HCT116 (cell line): ENCODE measurements at regions not wholly inside any gene's neighbourhood (a gene's known extent, or its start where the extent isn't known, plus 50 kb on each side); places are given as distances from the start of the nearest gene placed in this dataset.

Experiments used
- ATAC-seq: fragments of 200-7000 bp; cut with Tn5 transposase; 2 replicates; pipeline ENCODE4 v1.9.1; 2020; ENCODE audit warnings: mild to moderate bottlenecking, moderate library complexity
- BruUV-seq: library from RNA; stranded (reverse); fragments of 400-500 nt; replicated peaks from 2 replicates; lab custom pipeline; 2021; lab: Mats Ljungman, UMichigan
- CTCF ChIA-PET: fragments of 300-600 bp; sonication (Branson Sonifier 250); formaldehyde crosslinking; loops from one replicate; lab custom pipeline; 2021; ENCODE audit warnings: antibody characterized with exemption; lab: Charles Lee
- POLR2A ChIA-PET: fragments of 300-600, 350-600 bp; sonication (Branson Sonifier 250); formaldehyde crosslinking; loops from one replicate; lab custom pipeline; 2021; ENCODE audit warnings: antibody characterized with exemption; lab: Charles Lee
- RAD21 ChIA-PET, 2 experiments: fragments of 300-600 bp; sonication (Branson Sonifier 250); formaldehyde crosslinking; loops; one replicate each; lab custom pipeline; 2023; ENCODE audit warnings: low total read pairs in 2 of 2; ENCODE audit not compliant: uncharacterized antibody in 2 of 2, unreplicated experiment in 2 of 2, low non-redundant PET in 1 of 2; lab: Charles Lee
- DNase-seq: peaks from one replicate; pipeline ENCODE4 v3.0.0-alpha.2; 2010; ENCODE audit warnings: low read depth, low spot score
- H2AFZ ChIP-seq: fragments of 200-600 bp; shearing (Covaris generic), sonication (generic); 2 replicates; pipeline ENCODE4 v1.6.1; 2017; ENCODE audit warnings: low read depth, mixed run types, mixed read lengths, antibody characterized with exemption, low read length; ENCODE audit not compliant: poor library complexity, severe bottlenecking
- H3K27ac ChIP-seq: 2 replicates; pipeline ENCODE4 v1.5.1; 2012; ENCODE audit warnings: low read depth, low read length
- H3K27me3 ChIP-seq: fragments of 200-600 bp; sonication (generic); 2 replicates; pipeline ENCODE4 v1.6.1; 2016; ENCODE audit warnings: mixed run types, low read length, mixed read lengths; ENCODE audit not compliant: insufficient read depth
- H3K36me3 ChIP-seq, 2 experiments: fragments of 200-500 bp in 1 of 2; fragments of 200-600 bp in 1 of 2; sonication (Bioruptor generic) in 1 of 2; sonication (generic) in 1 of 2; 2 replicates each; pipeline versions ENCODE4 v1.5.1 to v1.6.1; 2014 to 2016; ENCODE audit warnings: low read length in 2 of 2, inconsistent platforms in 1 of 2, mixed read lengths in 1 of 2, mixed run types in 1 of 2; ENCODE audit not compliant: insufficient read depth in 2 of 2, control insufficient read depth in 1 of 2
- H3K4me1 ChIP-seq, 2 experiments: fragments of 200-600 bp in 1 of 2; sonication (generic) in 1 of 2; 2 replicates each; pipeline versions ENCODE4 v1.5.1 to v1.6.1; 2012 to 2017; ENCODE audit warnings: low read length in 2 of 2, inconsistent platforms in 1 of 2, mild to moderate bottlenecking in 1 of 2, mixed read lengths in 1 of 2, mixed run types in 1 of 2, moderate library complexity in 1 of 2; ENCODE audit not compliant: insufficient read depth in 2 of 2, control insufficient read depth in 1 of 2
- H3K4me2 ChIP-seq: fragments of 200-600 bp; sonication (generic); 2 replicates; pipeline ENCODE4 v1.6.1; 2017; ENCODE audit warnings: mixed run types, low read length, mixed read lengths
- H3K4me3 ChIP-seq, 2 experiments: fragments of 200-600 bp in 1 of 2; sonication (generic) in 1 of 2; replicated peaks in 1 of 2; 2 replicates each; pipeline ENCODE4 v1.5.1; 2011 to 2016; ENCODE audit warnings: low read length in 2 of 2, control low read depth in 1 of 2, low read depth in 1 of 2, mild to moderate bottlenecking in 1 of 2, mixed read lengths in 1 of 2, mixed run types in 1 of 2
- H3K79me2 ChIP-seq: fragments of 200-600 bp; sonication (generic); 2 replicates; pipeline ENCODE4 v1.6.1; 2017; ENCODE audit warnings: mild to moderate bottlenecking, mixed run types, low read length, moderate library complexity, mixed read lengths; ENCODE audit not compliant: insufficient read depth
- H3K9ac ChIP-seq: fragments of 200-600 bp; sonication (generic); 2 replicates; pipeline ENCODE4 v1.6.1; 2016; ENCODE audit warnings: low read length, mixed read lengths
- H3K9me2 ChIP-seq: fragments of 200-600 bp; sonication (generic), shearing (Covaris generic); 2 replicates; pipeline ENCODE4 v1.6.1; 2017; ENCODE audit warnings: mixed run types, mild to moderate bottlenecking, moderate library complexity; ENCODE audit not compliant: insufficient read depth
- H3K9me3 ChIP-seq, 2 experiments: fragments of 200-500 bp in 1 of 2; fragments of 200-600 bp in 1 of 2; sonication (Bioruptor generic) in 1 of 2; sonication (generic) in 1 of 2; 2 replicates each; pipeline ENCODE4 v1.6.1; 2014 to 2017; ENCODE audit warnings: low read length in 2 of 2, mixed read lengths in 2 of 2, inconsistent platforms in 1 of 2, low read depth in 1 of 2, mild to moderate bottlenecking in 1 of 2, mixed run types in 1 of 2, moderate library complexity in 1 of 2; ENCODE audit not compliant: control insufficient read depth in 1 of 2, insufficient read depth in 1 of 2
- H4K20me1 ChIP-seq: fragments of 200-600 bp; sonication (generic), shearing (Covaris generic); 2 replicates; pipeline ENCODE4 v1.6.1; 2017; ENCODE audit warnings: mixed run types, mild to moderate bottlenecking, moderate library complexity; ENCODE audit not compliant: insufficient read depth
- EGR1 ChIP-seq: IDR thresholded peaks from 2 replicates; pipeline ENCODE4 v1.6.1; 2012; ENCODE audit warnings: low read depth
- ELF1 ChIP-seq: IDR thresholded peaks from 2 replicates; pipeline ENCODE4 v1.6.1; 2012; ENCODE audit warnings: low read depth, borderline replicate concordance
- SIN3A ChIP-seq: IDR thresholded peaks from 2 replicates; pipeline ENCODE4 v1.6.1; 2012; ENCODE audit warnings: low read depth
- SP1 ChIP-seq: IDR thresholded peaks from 2 replicates; pipeline ENCODE4 v1.6.1; 2012; ENCODE audit warnings: low read depth
- ZFX ChIP-seq: fragments of 450-650 bp; IDR thresholded peaks from 2 replicates; pipeline ENCODE4 v1.6.1; 2017
- ZNF274 ChIP-seq: fragments of 200-500 bp; sonication (Bioruptor generic); IDR thresholded peaks from 2 replicates; pipeline ENCODE4 v1.6.1; 2014; ENCODE audit warnings: mild to moderate bottlenecking, low read depth, low read length, inconsistent platforms
- intact Hi-C: fragments of 100-400 bp; cut with micrococcal nuclease; formaldehyde crosslinking; loops from 2 replicates; pipeline ENCODE4 v1.10.0; 2022
- TF ChIP-seq, protein P1 (sequence below): IDR thresholded peaks from 2 replicates; pipeline ENCODE4 v1.6.1; 2012; ENCODE audit warnings: low read depth
- TF ChIP-seq, protein P2 (sequence below): IDR thresholded peaks from 2 replicates; pipeline ENCODE4 v1.6.1; 2012
- TF ChIP-seq, protein P3 (sequence below): IDR thresholded peaks from 2 replicates; pipeline ENCODE4 v1.6.1; 2012
- TF ChIP-seq, protein P4 (sequence below): IDR thresholded peaks from 2 replicates; pipeline ENCODE4 v1.6.1; 2011; ENCODE audit warnings: mild to moderate bottlenecking, low read length, moderate library complexity; ENCODE audit not compliant: insufficient replicate concordance; ENCODE audit errors: extremely low read depth

DNA sequence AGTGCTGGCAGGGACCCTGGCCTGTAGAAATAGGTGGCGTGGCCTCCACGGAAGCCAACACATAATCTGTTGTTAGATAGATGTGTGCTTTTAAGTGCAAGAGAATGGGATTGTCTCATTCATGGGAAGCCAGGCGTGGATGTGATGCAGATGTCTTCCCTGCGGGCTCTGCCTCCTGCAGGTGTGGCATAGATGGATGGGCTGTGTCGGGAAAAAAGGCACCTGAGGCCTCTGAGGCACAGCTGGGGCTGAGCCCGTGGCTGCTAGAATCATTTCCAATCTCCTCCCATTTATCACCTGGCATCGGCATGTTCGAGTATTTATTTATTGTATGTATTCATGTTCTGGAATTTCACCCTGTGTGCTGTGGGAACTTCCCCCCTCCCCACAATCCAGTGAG lies 353.4 kb upstream of the AJAP1 start (continued):
- TF ChIP-seq, protein P1, sequence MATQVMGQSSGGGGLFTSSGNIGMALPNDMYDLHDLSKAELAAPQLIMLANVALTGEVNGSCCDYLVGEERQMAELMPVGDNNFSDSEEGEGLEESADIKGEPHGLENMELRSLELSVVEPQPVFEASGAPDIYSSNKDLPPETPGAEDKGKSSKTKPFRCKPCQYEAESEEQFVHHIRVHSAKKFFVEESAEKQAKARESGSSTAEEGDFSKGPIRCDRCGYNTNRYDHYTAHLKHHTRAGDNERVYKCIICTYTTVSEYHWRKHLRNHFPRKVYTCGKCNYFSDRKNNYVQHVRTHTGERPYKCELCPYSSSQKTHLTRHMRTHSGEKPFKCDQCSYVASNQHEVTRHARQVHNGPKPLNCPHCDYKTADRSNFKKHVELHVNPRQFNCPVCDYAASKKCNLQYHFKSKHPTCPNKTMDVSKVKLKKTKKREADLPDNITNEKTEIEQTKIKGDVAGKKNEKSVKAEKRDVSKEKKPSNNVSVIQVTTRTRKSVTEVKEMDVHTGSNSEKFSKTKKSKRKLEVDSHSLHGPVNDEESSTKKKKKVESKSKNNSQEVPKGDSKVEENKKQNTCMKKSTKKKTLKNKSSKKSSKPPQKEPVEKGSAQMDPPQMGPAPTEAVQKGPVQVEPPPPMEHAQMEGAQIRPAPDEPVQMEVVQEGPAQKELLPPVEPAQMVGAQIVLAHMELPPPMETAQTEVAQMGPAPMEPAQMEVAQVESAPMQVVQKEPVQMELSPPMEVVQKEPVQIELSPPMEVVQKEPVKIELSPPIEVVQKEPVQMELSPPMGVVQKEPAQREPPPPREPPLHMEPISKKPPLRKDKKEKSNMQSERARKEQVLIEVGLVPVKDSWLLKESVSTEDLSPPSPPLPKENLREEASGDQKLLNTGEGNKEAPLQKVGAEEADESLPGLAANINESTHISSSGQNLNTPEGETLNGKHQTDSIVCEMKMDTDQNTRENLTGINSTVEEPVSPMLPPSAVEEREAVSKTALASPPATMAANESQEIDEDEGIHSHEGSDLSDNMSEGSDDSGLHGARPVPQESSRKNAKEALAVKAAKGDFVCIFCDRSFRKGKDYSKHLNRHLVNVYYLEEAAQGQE = no peak
- TF ChIP-seq ELF1 (no peak), SP1 (no peak), ZNF274 (no peak)
- TF ChIP-seq, protein P2, sequence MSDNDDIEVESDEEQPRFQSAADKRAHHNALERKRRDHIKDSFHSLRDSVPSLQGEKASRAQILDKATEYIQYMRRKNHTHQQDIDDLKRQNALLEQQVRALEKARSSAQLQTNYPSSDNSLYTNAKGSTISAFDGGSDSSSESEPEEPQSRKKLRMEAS = no peak
- TF ChIP-seq, protein P3, sequence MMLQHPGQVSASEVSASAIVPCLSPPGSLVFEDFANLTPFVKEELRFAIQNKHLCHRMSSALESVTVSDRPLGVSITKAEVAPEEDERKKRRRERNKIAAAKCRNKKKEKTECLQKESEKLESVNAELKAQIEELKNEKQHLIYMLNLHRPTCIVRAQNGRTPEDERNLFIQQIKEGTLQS = no peak
- TF ChIP-seq, protein P4, sequence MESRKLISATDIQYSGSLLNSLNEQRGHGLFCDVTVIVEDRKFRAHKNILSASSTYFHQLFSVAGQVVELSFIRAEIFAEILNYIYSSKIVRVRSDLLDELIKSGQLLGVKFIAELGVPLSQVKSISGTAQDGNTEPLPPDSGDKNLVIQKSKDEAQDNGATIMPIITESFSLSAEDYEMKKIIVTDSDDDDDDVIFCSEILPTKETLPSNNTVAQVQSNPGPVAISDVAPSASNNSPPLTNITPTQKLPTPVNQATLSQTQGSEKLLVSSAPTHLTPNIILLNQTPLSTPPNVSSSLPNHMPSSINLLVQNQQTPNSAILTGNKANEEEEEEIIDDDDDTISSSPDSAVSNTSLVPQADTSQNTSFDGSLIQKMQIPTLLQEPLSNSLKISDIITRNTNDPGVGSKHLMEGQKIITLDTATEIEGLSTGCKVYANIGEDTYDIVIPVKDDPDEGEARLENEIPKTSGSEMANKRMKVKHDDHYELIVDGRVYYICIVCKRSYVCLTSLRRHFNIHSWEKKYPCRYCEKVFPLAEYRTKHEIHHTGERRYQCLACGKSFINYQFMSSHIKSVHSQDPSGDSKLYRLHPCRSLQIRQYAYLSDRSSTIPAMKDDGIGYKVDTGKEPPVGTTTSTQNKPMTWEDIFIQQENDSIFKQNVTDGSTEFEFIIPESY = no peak

DNA sequence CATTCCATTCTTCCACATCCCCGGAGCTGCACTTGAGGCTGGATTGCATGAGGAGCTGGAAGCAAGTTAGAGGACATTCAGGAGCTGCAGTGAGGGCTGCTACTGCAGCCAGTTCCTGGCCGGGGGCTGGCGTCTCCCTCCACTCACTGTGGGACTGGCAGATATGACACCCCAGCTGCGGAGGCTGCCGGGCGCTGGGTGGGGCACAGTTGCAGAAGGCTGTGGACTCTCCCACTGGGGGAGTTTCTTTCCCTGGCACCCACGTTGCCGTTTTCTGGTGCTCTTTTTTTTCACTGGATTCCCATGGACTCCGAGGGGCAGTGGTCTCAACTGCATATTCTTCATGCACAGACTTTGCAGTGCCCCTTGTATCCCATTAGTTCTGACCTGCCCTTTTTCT lies 351.1 kb upstream of the AJAP1 start:
- no peak overlapping the region for H3K4me3 ChIP-seq
- ChIA-PET POLR2A (no interaction called here), RAD21 (no interaction called here), CTCF (no interaction called here)
- no peak overlapping the region for H2AFZ ChIP-seq
- H3K79me2 ChIP-seq = no peaks in the 10 kb centered on the region
- H3K9me2 ChIP-seq = no peaks in the 10 kb centered on the region
- H3K9ac ChIP-seq = no peak overlapping the region
- TF ChIP-seq ZNF274 (no peak), SIN3A (no peak), EGR1 (no peak), ZFX (no peak)
- TF ChIP-seq, protein P3 = no peak
- intact Hi-C loops = no loop called here
- H3K36me3 ChIP-seq = no peaks in the 10 kb centered on the region
- ATAC-seq (no peak), DNase-seq (no peak)
- H3K27me3 ChIP-seq = no peaks in the 10 kb centered on the region
- H3K4me2 ChIP-seq = no peak overlapping the region
- H3K4me1 ChIP-seq = no peaks in the 10 kb centered on the region
- BruUV-seq = no TSS peak
- H3K9me3 ChIP-seq = no peaks in the 10 kb centered on the region
- H4K20me1 ChIP-seq = no peaks in the 10 kb centered on the region
- H3K27ac ChIP-seq = no peak overlapping the region
